ENCODE measurements at regions not wholly inside any gene's neighbourhood (a gene's known extent, or its start where the extent isn't known, plus 50 kb on each side); places are given as distances from the start of the nearest gene placed in this dataset.
A peak's percentile ranks its signal among the peaks of the same experiment; 100 is the strongest.

DNA sequence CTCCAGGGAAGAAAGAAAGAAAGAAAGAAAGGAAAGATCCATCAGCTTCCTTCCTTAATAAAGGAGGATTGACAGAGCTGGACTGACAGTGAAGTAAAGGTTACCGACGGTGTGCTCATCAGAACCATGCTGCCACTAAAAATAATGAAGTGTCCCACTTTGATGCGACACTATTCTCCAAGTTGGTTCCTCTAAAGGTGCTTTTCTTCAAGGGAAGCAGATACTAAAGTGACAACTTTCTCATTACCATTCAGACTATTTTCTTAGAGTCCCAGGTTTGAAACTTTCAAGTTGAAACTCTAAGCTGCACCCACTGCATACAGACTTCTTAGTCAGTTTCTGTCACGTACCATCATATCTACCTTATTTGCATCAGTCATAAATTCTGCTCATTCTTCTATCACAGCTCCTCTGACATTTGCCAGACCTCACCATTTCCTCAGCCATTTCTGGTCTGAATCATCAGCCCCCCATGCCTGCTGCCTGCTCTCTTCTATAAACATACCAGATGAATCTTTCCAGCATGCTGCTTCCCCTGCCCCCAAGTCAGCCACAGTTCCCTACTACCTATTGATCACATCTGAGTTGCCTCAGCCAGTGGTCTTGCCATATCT, 177.6 kb downstream of the DEPDC1B start:
- H3K36me3 ChIP-seq (ENCODE audit: control insufficient read depth in 2 of 2, extremely low read depth in 1 of 2, insufficient read depth in 2 of 2, low read length in 2 of 2) = no peaks in the 10 kb centered on the region
- peak; percentile 62 for FAIRE-seq
- POLR2A ChIA-PET = no interaction called here
- no TSS peak for BruUV-seq (replicated peaks)
- CTCF ChIA-PET = no interaction called here
- no peak overlapping the region for H3K9ac ChIP-seq (replicated peaks; ENCODE audit: extremely low read depth, insufficient read depth, low read length)
- no peak overlapping the region for H3K27ac ChIP-seq (ENCODE audit: insufficient read depth, low read depth, low read length)
- H3K4me3 ChIP-seq (replicated peaks in 1 of 3; ENCODE audit: insufficient read depth in 1 of 3, low read depth in 1 of 3, low read length in 3 of 3) = no peak overlapping the region
- no peaks in the 10 kb centered on the region for H3K9me1 ChIP-seq (replicated peaks; ENCODE audit: control insufficient read depth, extremely low read depth, insufficient read depth, low read length)
- no peaks in the 10 kb centered on the region for H3K27me3 ChIP-seq (ENCODE audit: control insufficient read depth in 2 of 2, insufficient read depth in 2 of 2, low read length in 2 of 2)
- H2AFZ ChIP-seq (ENCODE audit: low read depth, low read length) = no peak overlapping the region
- dilution Hi-C loops (cut with MboI; ENCODE audit: extremely low pct_ligation_motif_present, low sequenced_read_pairs) (no loop called here), intact Hi-C loops (cut with micrococcal nuclease) (no loop called here)
- H3K4me1 ChIP-seq (ENCODE audit: control insufficient read depth, extremely low read depth, insufficient read depth, low read length) = no peaks in the 10 kb centered on the region
- H4K20me1 ChIP-seq (replicated peaks; ENCODE audit: control insufficient read depth, extremely low read depth, insufficient read depth, low read length) = no peaks in the 10 kb centered on the region
- TF ChIP-seq GATA2 (IDR thresholded peaks at IDR 0.05; ENCODE audit: insufficient read depth, insufficient read length, low read depth, low read length) (peak; percentile 38), FOS (IDR thresholded peaks at IDR 0.05; ENCODE audit: borderline replicate concordance, insufficient read depth, low read length) (peak; percentile 41)
- TF ChIP-seq, protein P1, sequence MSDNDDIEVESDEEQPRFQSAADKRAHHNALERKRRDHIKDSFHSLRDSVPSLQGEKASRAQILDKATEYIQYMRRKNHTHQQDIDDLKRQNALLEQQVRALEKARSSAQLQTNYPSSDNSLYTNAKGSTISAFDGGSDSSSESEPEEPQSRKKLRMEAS (IDR thresholded peaks at IDR 0.05; ENCODE audit: insufficient read depth, insufficient read length) = no peak
- DNase-seq (ENCODE audit: low read depth, low spot score) = peak; percentile 17
- no peaks in the 10 kb centered on the region for H3K9me3 ChIP-seq (replicated peaks; ENCODE audit: control insufficient read depth, insufficient read depth, low read length)
- no peak overlapping the region for H3K4me2 ChIP-seq (ENCODE audit: insufficient read depth, low read length)
- no peaks in the 10 kb centered on the region for H3K79me2 ChIP-seq (ENCODE audit: control insufficient read depth, insufficient read depth, low read length)

DNA sequence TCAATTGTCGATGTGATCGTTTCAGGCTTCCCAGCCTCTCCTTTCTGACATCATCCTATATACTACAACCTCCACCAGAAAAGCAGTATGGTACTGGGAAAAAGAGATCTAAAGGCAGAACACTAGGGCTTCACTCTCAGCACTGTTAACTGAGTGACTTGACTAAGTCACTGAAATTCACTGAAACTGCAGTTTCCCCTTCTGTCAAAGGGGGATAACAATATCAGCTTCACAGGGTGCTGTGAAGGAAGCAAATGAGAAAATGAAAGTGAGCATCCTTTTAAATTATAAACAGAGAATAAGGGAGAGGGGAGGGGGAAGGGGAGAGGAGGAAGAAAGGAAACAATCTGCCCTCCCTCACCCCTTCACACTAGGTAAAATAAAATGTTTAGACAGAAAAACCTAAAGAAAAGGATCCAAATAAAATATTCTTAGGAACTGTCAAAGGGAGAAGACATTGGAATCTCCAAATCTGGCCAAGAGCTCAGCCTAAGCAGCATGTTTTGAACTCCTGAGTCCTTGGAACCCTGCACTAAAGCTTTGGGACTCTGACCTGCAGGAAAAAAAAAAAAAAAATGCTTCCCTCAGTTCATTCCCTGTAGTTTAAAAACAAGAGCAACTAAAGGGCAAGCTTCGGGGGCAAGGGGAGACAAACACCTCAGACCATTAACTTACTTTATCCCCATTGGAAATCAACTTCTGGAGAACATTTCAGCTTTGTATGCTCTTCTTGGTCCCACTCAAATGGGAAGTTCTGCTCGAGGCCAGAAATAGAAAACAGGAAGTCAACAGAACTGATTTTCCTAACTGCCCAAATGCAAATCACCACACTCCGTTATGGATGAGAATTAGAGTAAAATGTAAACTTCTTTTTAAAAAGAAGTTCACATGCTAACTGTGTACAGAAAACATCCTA, 178.3 kb downstream of the DEPDC1B start:
- ChIA-PET POLR2A (no interaction called here), CTCF (no interaction called here)
- dilution Hi-C loops (cut with MboI; ENCODE audit: extremely low pct_ligation_motif_present, low sequenced_read_pairs) = no loop called here
- H3K9me3 ChIP-seq (replicated peaks; ENCODE audit: control insufficient read depth, insufficient read depth, low read length) = no peaks in the 10 kb centered on the region
- no peak overlapping the region for H3K4me3 ChIP-seq (replicated peaks in 1 of 3; ENCODE audit: insufficient read depth in 1 of 3, low read depth in 1 of 3, low read length in 3 of 3)
- no peaks in the 10 kb centered on the region for H3K79me2 ChIP-seq (ENCODE audit: control insufficient read depth, insufficient read depth, low read length)
- H3K4me1 ChIP-seq (ENCODE audit: control insufficient read depth, extremely low read depth, insufficient read depth, low read length) = no peaks in the 10 kb centered on the region
- H3K4me2 ChIP-seq (ENCODE audit: insufficient read depth, low read length) = no peak overlapping the region
- TF ChIP-seq MYC (IDR thresholded peaks at IDR 0.05; ENCODE audit: low read depth, low read length) = no peak
- TF ChIP-seq, protein P2, sequence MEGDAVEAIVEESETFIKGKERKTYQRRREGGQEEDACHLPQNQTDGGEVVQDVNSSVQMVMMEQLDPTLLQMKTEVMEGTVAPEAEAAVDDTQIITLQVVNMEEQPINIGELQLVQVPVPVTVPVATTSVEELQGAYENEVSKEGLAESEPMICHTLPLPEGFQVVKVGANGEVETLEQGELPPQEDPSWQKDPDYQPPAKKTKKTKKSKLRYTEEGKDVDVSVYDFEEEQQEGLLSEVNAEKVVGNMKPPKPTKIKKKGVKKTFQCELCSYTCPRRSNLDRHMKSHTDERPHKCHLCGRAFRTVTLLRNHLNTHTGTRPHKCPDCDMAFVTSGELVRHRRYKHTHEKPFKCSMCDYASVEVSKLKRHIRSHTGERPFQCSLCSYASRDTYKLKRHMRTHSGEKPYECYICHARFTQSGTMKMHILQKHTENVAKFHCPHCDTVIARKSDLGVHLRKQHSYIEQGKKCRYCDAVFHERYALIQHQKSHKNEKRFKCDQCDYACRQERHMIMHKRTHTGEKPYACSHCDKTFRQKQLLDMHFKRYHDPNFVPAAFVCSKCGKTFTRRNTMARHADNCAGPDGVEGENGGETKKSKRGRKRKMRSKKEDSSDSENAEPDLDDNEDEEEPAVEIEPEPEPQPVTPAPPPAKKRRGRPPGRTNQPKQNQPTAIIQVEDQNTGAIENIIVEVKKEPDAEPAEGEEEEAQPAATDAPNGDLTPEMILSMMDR (IDR thresholded peaks at IDR 0.05; ENCODE audit: extremely low read depth in 1 of 2, insufficient read depth in 1 of 2, low read depth in 1 of 2, low read length in 2 of 2) = no peak
- TF ChIP-seq POLR2A (IDR thresholded peaks at IDR 0.05; ENCODE audit: low read depth, low read length) = no peak
- TF ChIP-seq, protein P1 (IDR thresholded peaks at IDR 0.05; ENCODE audit: insufficient read depth, insufficient read length) = no peak
- TF ChIP-seq EZH2 (IDR thresholded peaks at IDR 0.05; ENCODE audit: borderline replicate concordance, low read depth, low read length, severe bottlenecking) = no peak
- no peak for TF ChIP-seq GATA2 (IDR thresholded peaks at IDR 0.05; ENCODE audit: insufficient read depth, insufficient read length, low read depth, low read length)
- no peak for TF ChIP-seq JUN (IDR thresholded peaks at IDR 0.05; ENCODE audit: borderline replicate concordance, insufficient read depth, insufficient read length, low read depth)
- TF ChIP-seq FOS (IDR thresholded peaks at IDR 0.05; ENCODE audit: borderline replicate concordance, insufficient read depth, low read length) = no peak
- TF ChIP-seq POLR2AphosphoS5 (IDR thresholded peaks at IDR 0.05; ENCODE audit: insufficient read depth, low read depth, low read length) = no peak
- H3K36me3 ChIP-seq (ENCODE audit: control insufficient read depth in 2 of 2, extremely low read depth in 1 of 2, insufficient read depth in 2 of 2, low read length in 2 of 2) = no peaks in the 10 kb centered on the region
- no TSS peak for BruUV-seq (replicated peaks)
- no peak overlapping the region for H3K27ac ChIP-seq (ENCODE audit: insufficient read depth, low read depth, low read length)
- no peaks in the 10 kb centered on the region for H3K9me1 ChIP-seq (replicated peaks; ENCODE audit: control insufficient read depth, extremely low read depth, insufficient read depth, low read length)
- FAIRE-seq (no peak), DNase-seq (ENCODE audit: low read depth, low spot score) (no peak)
- intact Hi-C loops (cut with micrococcal nuclease) = no loop called here
- no peaks in the 10 kb centered on the region for H4K20me1 ChIP-seq (replicated peaks; ENCODE audit: control insufficient read depth, extremely low read depth, insufficient read depth, low read length)
- H2AFZ ChIP-seq (ENCODE audit: low read depth, low read length) = no peak overlapping the region
- no peaks in the 10 kb centered on the region for H3K27me3 ChIP-seq (ENCODE audit: control insufficient read depth in 2 of 2, insufficient read depth in 2 of 2, low read length in 2 of 2)
- no peak overlapping the region for H3K9ac ChIP-seq (replicated peaks; ENCODE audit: extremely low read depth, insufficient read depth, low read length)

All from endothelial cell of umbilical vein (primary cell).